ENCODE measurements at regions not wholly inside any gene's neighbourhood (a gene's known extent, or its start where the extent isn't known, plus 50 kb on each side); places are given as distances from the start of the nearest gene placed in this dataset.

- Mint-ChIP-seq H3K27me3 (no peaks in the 10 kb centered on the region), H3K9me3 (no peaks in the 10 kb centered on the region), H3K36me3 (ENCODE audit: low read depth) (peaks cover 80% of the 10 kb centered on the region), H3K4me3 (no peak overlapping the region), H3K27ac (peak overlapping the region; percentile 89), H3K4me1 (ENCODE audit: low read depth) (peaks cover 79% of the 10 kb centered on the region)
- intact Hi-C loops (cut with micrococcal nuclease) = loop anchor here (5.0 to 10.0 kb wide), 2 partner anchors 36 to 109 kb away; no protein-coding TSS in a partner anchor
Observed at GRCh38 chr2:16615687-16616615, 49.7 kb downstream of the CYRIA start.

GRCh38 chr2:16615246-16615645 lies 50.4 kb downstream of the CYRIA start:
- intact Hi-C loops (cut with micrococcal nuclease) = loop anchor here (5.0 to 10.0 kb wide), 2 partner anchors 37 to 110 kb away; no protein-coding TSS in a partner anchor
- H3K9me3 Mint-ChIP-seq = no peaks in the 10 kb centered on the region
- peak overlapping the region; percentile 13 for H3K27ac Mint-ChIP-seq
- H3K36me3 Mint-ChIP-seq (ENCODE audit: low read depth) = peaks cover 73% of the 10 kb centered on the region
- H3K4me1 Mint-ChIP-seq (ENCODE audit: low read depth) = peaks cover 80% of the 10 kb centered on the region
- H3K4me3 Mint-ChIP-seq = no peak overlapping the region
- no peaks in the 10 kb centered on the region for H3K27me3 Mint-ChIP-seq

GRCh38 chr2:16614314-16614860 lies 51.2 kb downstream of the CYRIA start:
- Mint-ChIP-seq H3K9me3 (no peaks in the 10 kb centered on the region), H3K27ac (peak overlapping the region; percentile 48), H3K4me3 (no peak overlapping the region), H3K4me1 (ENCODE audit: low read depth) (peaks cover 82% of the 10 kb centered on the region), H3K36me3 (ENCODE audit: low read depth) (peaks cover 64% of the 10 kb centered on the region), H3K27me3 (no peaks in the 10 kb centered on the region)
- intact Hi-C loops (cut with micrococcal nuclease) = loop anchor here (10.0 kb wide), 1 partner anchor 110 kb away; no protein-coding TSS in a partner anchor

- H3K27ac Mint-ChIP-seq = peak overlapping the region; percentile 48
- peaks cover 56% of the 10 kb centered on the region for H3K36me3 Mint-ChIP-seq (ENCODE audit: low read depth)
- intact Hi-C loops (cut with micrococcal nuclease) = loop anchor here (1.0 to 10.0 kb wide), 2 partner anchors 111 to 144 kb away; no protein-coding TSS in a partner anchor
- no peaks in the 10 kb centered on the region for H3K9me3 Mint-ChIP-seq
- no peak overlapping the region for H3K4me3 Mint-ChIP-seq
- H3K4me1 Mint-ChIP-seq (ENCODE audit: low read depth) = peaks cover 86% of the 10 kb centered on the region
- no peaks in the 10 kb centered on the region for H3K27me3 Mint-ChIP-seq
Observed at GRCh38 chr2:16613539-16614011, 52.1 kb downstream of the CYRIA start.

- intact Hi-C loops (cut with micrococcal nuclease) = loop anchor here (10.0 kb wide), 1 partner anchor 112 kb away; no protein-coding TSS in a partner anchor
- Mint-ChIP-seq H3K27me3 (no peaks in the 10 kb centered on the region), H3K9me3 (no peaks in the 10 kb centered on the region), H3K36me3 (ENCODE audit: low read depth) (peaks cover 58% of the 10 kb centered on the region), H3K4me3 (no peak overlapping the region), H3K27ac (peak overlapping the region; percentile 72), H3K4me1 (ENCODE audit: low read depth) (peaks cover 83% of the 10 kb centered on the region)
Observed at GRCh38 chr2:16612490-16612889, 53.1 kb downstream of the CYRIA start.

- intact Hi-C loops (cut with micrococcal nuclease) = loop anchor here (1.0 to 10.0 kb wide), 3 partner anchors 56 to 115 kb away; no protein-coding TSS in a partner anchor
- no peaks in the 10 kb centered on the region for H3K27me3 Mint-ChIP-seq
- H3K27ac Mint-ChIP-seq = peak overlapping the region; percentile 69
- H3K36me3 Mint-ChIP-seq (ENCODE audit: low read depth) = peaks cover 63% of the 10 kb centered on the region
- H3K4me1 Mint-ChIP-seq (ENCODE audit: low read depth) = peaks cover 67% of the 10 kb centered on the region
- H3K9me3 Mint-ChIP-seq = no peaks in the 10 kb centered on the region
- no peak overlapping the region for H3K4me3 Mint-ChIP-seq
Observed at GRCh38 chr2:16609786-16610185, 55.8 kb downstream of the CYRIA start.

GRCh38 chr2:16608661-16609643 lies 56.7 kb downstream of the CYRIA start:
- no peaks in the 10 kb centered on the region for H3K27me3 Mint-ChIP-seq
- peaks cover 63% of the 10 kb centered on the region for H3K4me1 Mint-ChIP-seq (ENCODE audit: low read depth)
- intact Hi-C loops (cut with micrococcal nuclease) = loop anchor here (1.0 kb wide), 2 partner anchors 56 to 84 kb away; no protein-coding TSS in a partner anchor

GRCh38 chr2:16607301-16607700 lies 58.3 kb downstream of the CYRIA start:
- no peak overlapping the region for H3K4me3 Mint-ChIP-seq
- no peaks in the 10 kb centered on the region for H3K9me3 Mint-ChIP-seq
- intact Hi-C loops (cut with micrococcal nuclease) = no loop called here
- peaks cover 67% of the 10 kb centered on the region for H3K4me1 Mint-ChIP-seq (ENCODE audit: low read depth)
- no peaks in the 10 kb centered on the region for H3K27me3 Mint-ChIP-seq
- H3K36me3 Mint-ChIP-seq (ENCODE audit: low read depth) = peaks cover 66% of the 10 kb centered on the region
- no peak overlapping the region for H3K27ac Mint-ChIP-seq

More at GRCh38 chr2:16608661-16609643, 56.7 kb downstream of the CYRIA start:
- no peaks in the 10 kb centered on the region for H3K9me3 Mint-ChIP-seq
- H3K4me3 Mint-ChIP-seq = peak overlapping the region; percentile 64
- H3K27ac Mint-ChIP-seq = peak overlapping the region; percentile 69
- peaks cover 63% of the 10 kb centered on the region for H3K36me3 Mint-ChIP-seq (ENCODE audit: low read depth)

GRCh38 chr2:16604236-16604635 lies 61.4 kb downstream of the CYRIA start:
- Mint-ChIP-seq H3K36me3 (ENCODE audit: low read depth) (peaks cover 72% of the 10 kb centered on the region), H3K4me3 (no peak overlapping the region), H3K4me1 (ENCODE audit: low read depth) (peaks cover 36% of the 10 kb centered on the region), H3K9me3 (no peaks in the 10 kb centered on the region), H3K27me3 (no peaks in the 10 kb centered on the region), H3K27ac (no peak overlapping the region)
- intact Hi-C loops (cut with micrococcal nuclease) = no loop called here

GRCh38 chr2:16591370-16591933 lies 74.2 kb downstream of the CYRIA start:
- H3K27me3 Mint-ChIP-seq = no peaks in the 10 kb centered on the region
- peaks cover 1% of the 10 kb centered on the region for H3K4me1 Mint-ChIP-seq (ENCODE audit: low read depth)
- peaks cover 15% of the 10 kb centered on the region for H3K36me3 Mint-ChIP-seq (ENCODE audit: low read depth)
- H3K27ac Mint-ChIP-seq = no peak overlapping the region
- intact Hi-C loops (cut with micrococcal nuclease) = no loop called here
- no peak overlapping the region for H3K4me3 Mint-ChIP-seq
- H3K9me3 Mint-ChIP-seq = no peaks in the 10 kb centered on the region

- H3K4me3 Mint-ChIP-seq = no peak overlapping the region
- intact Hi-C loops (cut with micrococcal nuclease) = no loop called here
- no peaks in the 10 kb centered on the region for H3K27me3 Mint-ChIP-seq
- peaks cover 6% of the 10 kb centered on the region for H3K9me3 Mint-ChIP-seq
- peaks cover 26% of the 10 kb centered on the region for H3K36me3 Mint-ChIP-seq (ENCODE audit: low read depth)
- peaks cover 16% of the 10 kb centered on the region for H3K4me1 Mint-ChIP-seq (ENCODE audit: low read depth)
- H3K27ac Mint-ChIP-seq = no peak overlapping the region
Observed at GRCh38 chr2:16589465-16589864, 76.2 kb downstream of the CYRIA start.

- Mint-ChIP-seq H3K36me3 (ENCODE audit: low read depth) (peaks cover 33% of the 10 kb centered on the region), H3K4me1 (ENCODE audit: low read depth) (peaks cover 25% of the 10 kb centered on the region), H3K27ac (no peak overlapping the region), H3K9me3 (peaks cover 12% of the 10 kb centered on the region), H3K4me3 (no peak overlapping the region), H3K27me3 (no peaks in the 10 kb centered on the region)
- intact Hi-C loops (cut with micrococcal nuclease) = no loop called here
Observed at GRCh38 chr2:16588565-16588964, 77.1 kb downstream of the CYRIA start.

GRCh38 chr2:16587601-16588000 lies 78.0 kb downstream of the CYRIA start:
- Mint-ChIP-seq H3K27ac (no peak overlapping the region), H3K9me3 (peaks cover 12% of the 10 kb centered on the region), H3K4me1 (ENCODE audit: low read depth) (peaks cover 28% of the 10 kb centered on the region), H3K36me3 (ENCODE audit: low read depth) (peaks cover 40% of the 10 kb centered on the region), H3K4me3 (no peak overlapping the region), H3K27me3 (no peaks in the 10 kb centered on the region)
- intact Hi-C loops (cut with micrococcal nuclease) = no loop called here
